HG02973 (cell line): ENCODE measurements at regions not wholly inside any gene's neighbourhood (a gene's known extent, or its start where the extent isn't known, plus 50 kb on each side); places are given as distances from the start of the nearest gene placed in this dataset.
"Not testable (repeated sequence)": the region's sequence is repeated elsewhere in the genome, so short reads cannot be mapped to it uniquely, and the experiment has no call there.

Source experiments
- ATAC-seq: cut with Tn5 transposase; IDR thresholded peaks from one replicate; pipeline ENCODE4 v1.9.1; 2021; ENCODE audit warnings: moderate library complexity; ENCODE audit not compliant: unreplicated experiment

- no peak for ATAC-seq
Observed at GRCh38 chr17:45646288-45646988, 137.7 kb upstream of the CRHR1 start.

GRCh38 chr17:45648642-45649041 lies 135.5 kb upstream of the CRHR1 start:
- ATAC-seq: no peak

DNA sequence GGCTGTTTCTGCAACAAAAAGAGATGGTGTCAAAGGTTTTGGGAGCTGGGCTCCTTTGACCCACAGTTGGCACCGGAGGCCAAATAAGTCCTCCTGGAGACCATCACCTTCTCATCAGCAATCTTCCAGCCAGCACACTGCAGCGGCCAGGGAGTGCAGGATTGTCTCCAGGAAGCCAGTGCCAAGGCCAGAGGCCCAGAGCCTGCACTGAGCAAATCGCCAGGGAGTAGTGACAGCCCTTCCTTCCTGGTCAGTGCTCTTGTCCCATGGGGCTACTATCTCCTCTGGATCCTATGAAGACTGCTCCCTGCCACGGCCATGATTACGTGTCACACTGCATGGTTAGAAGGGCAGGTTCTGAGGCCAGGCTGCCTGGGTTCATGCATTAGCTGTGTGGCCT lies 134.3 kb upstream of the CRHR1 start:
- no peak for ATAC-seq

GRCh38 chr17:45650561-45650960 lies 133.6 kb upstream of the CRHR1 start:
- no peak for ATAC-seq

DNA sequence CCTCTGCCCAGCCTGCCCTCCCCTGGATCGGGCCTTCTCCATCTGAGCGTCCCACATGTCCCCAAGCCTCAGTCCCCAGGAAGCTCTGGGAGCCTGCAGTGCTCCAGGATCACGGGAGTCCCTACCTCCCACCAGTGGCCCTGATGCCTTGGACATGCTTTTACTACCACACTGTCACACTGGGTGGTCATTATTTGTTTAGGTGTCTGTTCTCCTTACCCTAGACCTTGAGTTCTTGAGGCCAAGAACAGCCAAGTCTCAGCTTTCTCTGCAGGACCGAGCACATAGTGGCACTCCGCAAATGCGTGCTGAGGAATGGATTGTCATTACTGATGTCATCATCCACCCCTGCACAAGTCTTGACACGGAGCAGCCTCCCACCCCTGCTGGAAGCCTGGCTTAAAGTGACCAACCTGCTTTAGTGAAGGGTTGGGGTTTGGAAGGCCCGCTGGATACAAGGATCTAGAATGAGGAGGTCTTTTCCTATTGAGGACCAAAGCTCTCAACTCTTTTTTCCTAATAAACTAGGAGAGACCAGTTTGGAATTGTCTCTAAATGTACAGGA lies 132.9 kb upstream of the CRHR1 start:
- ATAC-seq: no peak

DNA sequence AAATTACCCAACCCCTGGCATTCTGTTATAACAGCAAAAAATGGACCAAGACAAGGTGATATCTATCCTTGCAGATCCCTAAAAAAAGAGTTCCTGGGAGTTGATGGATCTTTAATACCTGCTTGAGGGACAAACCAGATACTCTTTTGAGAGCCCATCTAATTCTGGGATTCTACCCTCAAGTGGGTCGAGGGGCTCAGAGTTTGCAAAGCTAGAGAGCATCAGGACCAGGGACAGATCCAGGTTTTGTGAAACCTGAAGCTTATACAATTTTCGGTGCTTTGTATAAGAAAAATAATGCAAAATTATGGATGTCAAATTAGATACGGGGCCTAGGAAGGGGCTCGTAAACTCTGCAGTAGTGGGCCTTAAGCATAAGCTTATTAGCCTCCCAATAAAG lies 130.5 kb upstream of the CRHR1 start:
- no peak for ATAC-seq

GRCh38 chr17:45656527-45657181 lies 127.5 kb upstream of the CRHR1 start:
- ATAC-seq: no peak

- ATAC-seq: no peak
Observed at GRCh38 chr17:45660474-45660873, 123.6 kb upstream of the CRHR1 start.

DNA sequence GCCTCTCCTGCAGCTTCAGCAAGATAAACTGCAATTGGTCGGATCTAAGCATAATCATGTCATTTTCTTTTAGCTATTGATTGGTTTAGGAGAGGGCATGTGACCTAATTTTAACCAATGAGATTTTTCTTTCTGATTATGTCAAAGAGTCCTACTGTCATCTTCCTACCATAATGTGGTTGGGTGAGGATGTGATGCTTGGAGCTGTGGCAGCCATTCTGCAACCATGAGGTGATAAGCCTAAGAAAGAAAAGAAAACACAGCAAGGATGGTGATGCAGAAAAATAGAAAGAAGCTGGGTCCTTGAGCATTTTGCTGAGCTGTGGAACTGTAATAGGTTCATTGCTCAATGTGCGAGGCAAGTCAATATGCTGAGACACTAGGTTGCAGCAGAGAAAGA lies 121.7 kb upstream of the CRHR1 start:
- no peak for ATAC-seq

- no peak for ATAC-seq
Observed at GRCh38 chr17:45663772-45664171, 120.3 kb upstream of the CRHR1 start.

DNA sequence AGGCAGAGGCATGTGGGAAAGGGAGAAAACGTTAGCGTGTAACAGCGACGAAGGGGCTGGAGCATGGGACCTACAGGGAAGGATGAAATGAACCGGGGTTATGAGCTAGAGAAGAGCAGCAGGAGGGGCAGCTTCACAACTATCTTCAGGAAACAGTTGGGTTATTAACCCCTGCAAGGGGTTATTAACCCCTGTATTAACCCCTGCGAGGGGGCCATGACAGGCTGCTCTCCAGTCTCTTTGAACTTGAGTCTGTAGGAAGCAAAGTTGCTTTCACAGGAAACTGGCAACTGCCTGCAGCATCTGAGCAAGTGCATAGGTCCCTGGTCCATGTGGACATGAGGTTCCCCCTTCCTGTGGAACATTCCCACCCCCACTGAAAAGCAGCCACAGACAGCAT lies 119.2 kb upstream of the CRHR1 start:
- no peak for ATAC-seq

GRCh38 chr17:45666046-45666600 lies 118.0 kb upstream of the CRHR1 start:
- no peak for ATAC-seq

GRCh38 chr17:45666641-45667040 lies 117.5 kb upstream of the CRHR1 start:
- ATAC-seq: no peak

GRCh38 chr17:45667591-45668171 lies 116.4 kb upstream of the CRHR1 start:
- no peak for ATAC-seq

DNA sequence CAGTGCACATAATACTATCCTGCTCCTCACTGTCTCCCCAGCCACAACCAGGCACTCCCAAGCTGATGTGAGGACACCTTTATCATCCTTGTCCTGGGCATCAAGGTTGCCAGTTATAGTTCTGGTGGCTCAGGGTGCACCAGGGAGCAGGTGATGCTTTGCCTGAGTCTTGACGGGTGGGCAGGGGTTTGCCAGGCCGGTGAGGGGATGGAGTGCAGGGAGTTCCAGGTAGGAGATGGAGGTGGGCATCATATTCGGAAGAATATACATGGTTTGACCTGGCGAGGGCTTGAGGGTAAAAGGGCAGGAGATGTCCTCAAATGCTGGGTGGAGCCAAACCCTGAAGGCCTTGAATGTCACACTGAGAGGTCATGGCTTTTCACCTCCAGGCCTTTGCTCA lies 115.8 kb upstream of the CRHR1 start:
- ATAC-seq: no peak

DNA sequence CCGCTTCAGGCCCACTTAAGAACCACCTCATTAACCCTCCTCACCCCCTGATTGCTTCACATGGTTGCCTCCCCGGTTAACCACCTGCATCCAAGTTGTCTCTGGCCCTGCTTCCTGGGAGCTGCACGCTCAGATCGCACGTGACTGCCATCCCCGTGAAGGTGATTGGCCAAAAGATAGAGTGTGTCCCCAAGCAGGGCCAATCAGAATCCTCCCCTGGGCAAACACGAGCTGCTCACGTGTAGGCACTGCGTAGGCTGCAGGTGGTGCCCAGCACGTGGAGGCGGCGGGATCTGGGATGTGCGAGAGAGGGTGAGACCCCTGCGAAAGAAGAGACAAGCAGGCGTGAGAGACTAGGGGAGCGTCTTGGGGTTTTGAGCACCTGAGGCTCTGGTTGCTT lies 111.8 kb upstream of the CRHR1 start:
- no peak for ATAC-seq

DNA sequence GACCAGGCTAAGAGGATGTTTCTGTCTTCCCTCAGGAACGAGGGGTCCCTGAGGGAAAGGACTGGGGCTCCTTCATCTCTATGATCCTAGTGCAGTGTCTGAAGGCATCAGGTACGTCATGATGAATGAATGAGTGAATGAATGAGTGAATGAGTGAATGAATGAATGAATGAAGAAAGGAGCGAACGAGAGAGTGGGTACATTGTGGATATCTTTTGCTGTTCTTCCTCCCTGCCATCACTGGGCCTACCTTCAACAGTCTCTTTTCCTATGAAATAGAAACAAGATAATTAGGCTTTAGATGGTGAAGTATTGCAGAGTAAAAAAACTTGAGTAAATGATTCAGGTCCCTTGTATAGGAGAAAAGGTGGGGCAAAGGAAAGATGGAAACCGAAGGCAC lies 111.3 kb upstream of the CRHR1 start:
- no peak for ATAC-seq

GRCh38 chr17:45673759-45674158 lies 110.4 kb upstream of the CRHR1 start:
- ATAC-seq: not testable (repeated sequence)

DNA sequence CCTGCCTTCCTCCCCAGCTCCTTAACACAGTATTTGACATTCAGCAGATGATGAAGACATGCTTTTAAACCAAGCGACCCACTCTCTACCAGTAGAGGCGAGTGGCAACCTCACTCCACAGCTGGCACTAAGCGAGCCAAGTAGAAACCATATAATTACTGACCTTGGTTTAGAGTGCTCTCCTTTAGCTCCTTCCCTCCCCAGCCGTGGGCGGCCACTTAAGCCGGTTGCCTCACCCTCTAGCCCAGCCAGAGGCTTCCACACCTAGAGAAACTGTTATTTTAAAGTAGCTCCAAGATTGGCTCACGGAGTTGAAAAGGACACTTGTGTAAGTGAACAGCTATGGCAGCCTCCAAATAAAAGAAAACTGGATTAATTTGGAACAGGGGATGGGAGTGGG lies 109.1 kb upstream of the CRHR1 start:
- ATAC-seq: no peak

GRCh38 chr17:45675892-45676291 lies 108.2 kb upstream of the CRHR1 start:
- no peak for ATAC-seq

DNA sequence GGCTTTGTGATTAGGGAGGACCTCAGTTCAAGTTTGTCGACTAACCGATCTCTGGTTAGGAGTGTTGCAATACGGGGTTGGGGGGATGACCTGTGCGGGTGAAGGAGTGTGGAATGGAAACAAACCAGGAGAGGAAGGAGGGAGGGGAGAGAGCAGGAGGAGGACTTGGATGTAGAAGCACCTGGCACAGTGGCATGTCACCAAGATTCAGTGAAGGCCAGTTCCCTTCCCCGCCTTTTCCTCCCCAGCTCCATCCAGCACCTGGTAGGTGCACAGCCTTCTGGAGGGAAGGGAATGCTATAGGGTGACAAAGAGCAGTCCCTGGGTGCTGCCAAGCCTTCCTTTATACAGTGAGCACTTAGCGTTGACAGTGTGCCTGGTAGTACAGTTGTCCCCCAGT lies 107.4 kb upstream of the CRHR1 start:
- ATAC-seq: no peak

DNA sequence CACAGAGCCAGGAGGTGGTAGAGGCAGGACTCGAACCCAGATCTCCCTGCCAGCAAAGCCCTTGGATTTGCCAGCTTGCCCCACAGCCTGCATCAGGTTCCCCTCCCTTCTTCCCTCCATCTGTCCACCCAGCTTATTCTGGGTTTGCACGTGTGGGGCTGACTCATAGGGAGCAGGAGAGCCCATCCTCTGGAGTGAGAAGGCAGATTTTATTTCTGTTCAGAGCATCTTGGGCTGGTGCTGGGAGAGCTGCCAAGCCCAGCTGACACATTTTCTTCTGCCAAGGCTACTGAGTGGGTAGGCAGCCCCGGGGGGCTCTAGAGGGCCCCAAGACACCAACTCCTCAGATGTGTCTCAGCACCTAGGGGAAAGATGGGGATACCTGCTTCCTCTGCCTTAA lies 106.3 kb upstream of the CRHR1 start:
- ATAC-seq: no peak
